T-helper 1 cell treated with Interleukin-12 subunit alpha and Interleukin-12 subunit beta and Interleukin-4 antibody, amounts not matched to agents 30 μg/mL and 1 μg/mL, for 36 hours (primary cell): ENCODE measurements at regions not wholly inside any gene's neighbourhood (a gene's known extent, or its start where the extent isn't known, plus 50 kb on each side); places are given as distances from the start of the nearest gene placed in this dataset.

Source experiments
- H3K27ac Mint-ChIP-seq: one replicate; pipeline ENCODE4 v1.8.0; 2021; ENCODE audit warnings: mild to moderate bottlenecking, mixed read lengths
- H3K27me3 Mint-ChIP-seq: one replicate; pipeline ENCODE4 v1.8.0; 2021; ENCODE audit warnings: low read depth, mixed read lengths
- H3K36me3 Mint-ChIP-seq: one replicate; pipeline ENCODE4 v1.8.0; 2021; ENCODE audit warnings: low read depth, mixed read lengths
- H3K4me1 Mint-ChIP-seq: one replicate; pipeline ENCODE4 v1.8.0; 2021; ENCODE audit warnings: low read depth, mixed read lengths
- H3K4me3 Mint-ChIP-seq: one replicate; pipeline ENCODE4 v1.8.0; 2021; ENCODE audit warnings: mild to moderate bottlenecking, moderate library complexity, mixed read lengths
- H3K9me3 Mint-ChIP-seq: one replicate; pipeline ENCODE4 v1.8.0; 2021; ENCODE audit warnings: mixed read lengths

- Mint-ChIP-seq H3K4me1 (no peaks in the 10 kb centered on the region), H3K9me3 (no peaks in the 10 kb centered on the region), H3K4me3 (no peak overlapping the region), H3K27me3 (no peaks in the 10 kb centered on the region), H3K36me3 (no peaks in the 10 kb centered on the region), H3K27ac (no peak overlapping the region)
Measured at GRCh38 chr7:47682874-47683273, 101.0 kb upstream of the TNS3 start.

- Mint-ChIP-seq H3K36me3 (no peaks in the 10 kb centered on the region), H3K9me3 (no peaks in the 10 kb centered on the region), H3K4me1 (no peaks in the 10 kb centered on the region), H3K27me3 (no peaks in the 10 kb centered on the region), H3K4me3 (no peak overlapping the region), H3K27ac (no peak overlapping the region)
Measured at GRCh38 chr7:47681249-47681810, 99.4 kb upstream of the TNS3 start.

GRCh38 chr7:47678641-47679380, 96.9 kb upstream of the TNS3 start:
- no peaks in the 10 kb centered on the region for H3K27me3 Mint-ChIP-seq
- no peaks in the 10 kb centered on the region for H3K4me1 Mint-ChIP-seq
- H3K27ac Mint-ChIP-seq: no peak overlapping the region

GRCh38 chr7:47677664-47678063, 95.8 kb upstream of the TNS3 start:
- Mint-ChIP-seq H3K4me3 (no peak overlapping the region), H3K9me3 (no peaks in the 10 kb centered on the region), H3K27ac (no peak overlapping the region), H3K4me1 (no peaks in the 10 kb centered on the region), H3K36me3 (no peaks in the 10 kb centered on the region), H3K27me3 (no peaks in the 10 kb centered on the region)

More at GRCh38 chr7:47678641-47679380, 96.9 kb upstream of the TNS3 start:
- Mint-ChIP-seq H3K9me3 (no peaks in the 10 kb centered on the region), H3K36me3 (no peaks in the 10 kb centered on the region), H3K4me3 (no peak overlapping the region)

GRCh38 chr7:47677093-47677492, 95.2 kb upstream of the TNS3 start:
- H3K4me3 Mint-ChIP-seq: no peak overlapping the region

GRCh38 chr7:47672977-47673381, 91.1 kb upstream of the TNS3 start:
- Mint-ChIP-seq H3K4me1 (no peaks in the 10 kb centered on the region), H3K9me3 (no peaks in the 10 kb centered on the region), H3K27ac (no peak overlapping the region), H3K27me3 (no peaks in the 10 kb centered on the region), H3K36me3 (no peaks in the 10 kb centered on the region), H3K4me3 (no peak overlapping the region)

More at GRCh38 chr7:47677093-47677492, 95.2 kb upstream of the TNS3 start:
- H3K4me1 Mint-ChIP-seq: no peaks in the 10 kb centered on the region
- no peaks in the 10 kb centered on the region for H3K27me3 Mint-ChIP-seq
- no peak overlapping the region for H3K27ac Mint-ChIP-seq
- H3K9me3 Mint-ChIP-seq: no peaks in the 10 kb centered on the region
- no peaks in the 10 kb centered on the region for H3K36me3 Mint-ChIP-seq

- H3K4me1 Mint-ChIP-seq: no peaks in the 10 kb centered on the region
- no peak overlapping the region for H3K4me3 Mint-ChIP-seq
- H3K27ac Mint-ChIP-seq: no peak overlapping the region
- H3K9me3 Mint-ChIP-seq: no peaks in the 10 kb centered on the region
- no peaks in the 10 kb centered on the region for H3K27me3 Mint-ChIP-seq
- no peaks in the 10 kb centered on the region for H3K36me3 Mint-ChIP-seq
Measured at GRCh38 chr7:47672271-47672791, 90.4 kb upstream of the TNS3 start.

- Mint-ChIP-seq H3K4me1 (no peaks in the 10 kb centered on the region), H3K4me3 (no peak overlapping the region), H3K27me3 (no peaks in the 10 kb centered on the region), H3K27ac (no peak overlapping the region), H3K9me3 (no peaks in the 10 kb centered on the region), H3K36me3 (no peaks in the 10 kb centered on the region)
Measured at GRCh38 chr7:47671358-47671757, 89.4 kb upstream of the TNS3 start.

- Mint-ChIP-seq H3K36me3 (no peaks in the 10 kb centered on the region), H3K27ac (no peak overlapping the region)
Measured at GRCh38 chr7:47670729-47671128, 88.8 kb upstream of the TNS3 start.

GRCh38 chr7:47669901-47670384, 88.0 kb upstream of the TNS3 start:
- H3K4me3 Mint-ChIP-seq: no peak overlapping the region
- H3K9me3 Mint-ChIP-seq: no peaks in the 10 kb centered on the region
- no peaks in the 10 kb centered on the region for H3K36me3 Mint-ChIP-seq
- no peaks in the 10 kb centered on the region for H3K27me3 Mint-ChIP-seq
- H3K4me1 Mint-ChIP-seq: no peaks in the 10 kb centered on the region
- H3K27ac Mint-ChIP-seq: no peak overlapping the region

More at GRCh38 chr7:47670729-47671128, 88.8 kb upstream of the TNS3 start:
- Mint-ChIP-seq H3K27me3 (no peaks in the 10 kb centered on the region), H3K9me3 (no peaks in the 10 kb centered on the region), H3K4me1 (no peaks in the 10 kb centered on the region), H3K4me3 (no peak overlapping the region)

- Mint-ChIP-seq H3K36me3 (no peaks in the 10 kb centered on the region), H3K27me3 (no peaks in the 10 kb centered on the region), H3K9me3 (no peaks in the 10 kb centered on the region), H3K4me3 (no peak overlapping the region), H3K27ac (no peak overlapping the region), H3K4me1 (no peaks in the 10 kb centered on the region)
Measured at GRCh38 chr7:47669178-47669891, 87.4 kb upstream of the TNS3 start.

GRCh38 chr7:47666164-47666862, 84.4 kb upstream of the TNS3 start:
- Mint-ChIP-seq H3K9me3 (no peaks in the 10 kb centered on the region), H3K36me3 (no peaks in the 10 kb centered on the region)

GRCh38 chr7:47664650-47665195, 82.8 kb upstream of the TNS3 start:
- H3K9me3 Mint-ChIP-seq: no peaks in the 10 kb centered on the region
- no peak overlapping the region for H3K4me3 Mint-ChIP-seq
- H3K27ac Mint-ChIP-seq: no peak overlapping the region
- no peaks in the 10 kb centered on the region for H3K4me1 Mint-ChIP-seq
- H3K36me3 Mint-ChIP-seq: no peaks in the 10 kb centered on the region
- no peaks in the 10 kb centered on the region for H3K27me3 Mint-ChIP-seq

More at GRCh38 chr7:47666164-47666862, 84.4 kb upstream of the TNS3 start:
- H3K27ac Mint-ChIP-seq: no peak overlapping the region
- no peaks in the 10 kb centered on the region for H3K4me1 Mint-ChIP-seq
- no peaks in the 10 kb centered on the region for H3K27me3 Mint-ChIP-seq
- no peak overlapping the region for H3K4me3 Mint-ChIP-seq

GRCh38 chr7:47663851-47664250, 81.9 kb upstream of the TNS3 start:
- no peaks in the 10 kb centered on the region for H3K27me3 Mint-ChIP-seq
- no peaks in the 10 kb centered on the region for H3K36me3 Mint-ChIP-seq
- H3K27ac Mint-ChIP-seq: no peak overlapping the region
- H3K4me1 Mint-ChIP-seq: no peaks in the 10 kb centered on the region
- H3K9me3 Mint-ChIP-seq: no peaks in the 10 kb centered on the region
- H3K4me3 Mint-ChIP-seq: no peak overlapping the region
